Natural killer cell (primary cell): ENCODE measurements at regions not wholly inside any gene's neighbourhood (a gene's known extent, or its start where the extent isn't known, plus 50 kb on each side); places are given as distances from the start of the nearest gene placed in this dataset.

ENCODE experiments used
- ATAC-seq, 3 donors: fragments of 150-1000 bp in 2 of 3; fragments of 200-7000 bp in 1 of 3; cut with Tn5 transposase; 1 replicate in 1 of 3; 2 replicates in 2 of 3; pipeline ENCODE4 v1.10.0; 2021; ENCODE audit warnings: mild to moderate bottlenecking in 2 of 3, moderate library complexity in 2 of 3
- DNase-seq, 2 donors: peaks; one replicate each; pipeline versions ENCODE4 v3.0.0 to v3.0.0-alpha.2; 2013 to 2021; ENCODE audit warnings: mixed read lengths in 1 of 2
- H3K27ac ChIP-seq: one replicate; pipeline ENCODE4 v1.5.1; 2013; ENCODE audit warnings: mild to moderate bottlenecking, low read length
- H3K27me3 ChIP-seq: one replicate; pipeline ENCODE4 v1.6.1; 2013; ENCODE audit warnings: low read length; ENCODE audit not compliant: control insufficient read depth, insufficient read depth
- H3K36me3 ChIP-seq: one replicate; pipeline ENCODE4 v1.6.1; 2013; ENCODE audit warnings: low read length; ENCODE audit not compliant: control insufficient read depth, insufficient read depth
- H3K4me1 ChIP-seq: one replicate; pipeline ENCODE4 v1.6.1; 2013; ENCODE audit warnings: low read length; ENCODE audit not compliant: control insufficient read depth, insufficient read depth
- H3K4me3 ChIP-seq: one replicate; pipeline ENCODE4 v1.5.1; 2013; ENCODE audit warnings: low read length
- H3K9me3 ChIP-seq: one replicate; pipeline ENCODE4 v1.6.1; 2013; ENCODE audit warnings: low read length; ENCODE audit not compliant: control insufficient read depth, insufficient read depth
- H3K27ac Mint-ChIP-seq, 2 donors: one replicate each; pipeline ENCODE4 v1.8.0; 2022; ENCODE audit warnings: mild to moderate bottlenecking in 2 of 2, mixed read lengths in 2 of 2, moderate library complexity in 1 of 2
- H3K27me3 Mint-ChIP-seq, 2 donors: one replicate each; pipeline ENCODE4 v1.8.0; 2022; ENCODE audit warnings: low read depth in 2 of 2, mixed read lengths in 2 of 2
- H3K36me3 Mint-ChIP-seq: one replicate; pipeline ENCODE4 v1.8.0; 2022; ENCODE audit warnings: mixed read lengths
- H3K4me1 Mint-ChIP-seq, 2 donors: one replicate each; pipeline ENCODE4 v1.8.0; 2022; ENCODE audit warnings: mixed read lengths in 2 of 2
- H3K4me3 Mint-ChIP-seq: one replicate; pipeline ENCODE4 v1.8.0; 2022; ENCODE audit warnings: mild to moderate bottlenecking, moderate library complexity, mixed read lengths
- H3K9me3 Mint-ChIP-seq, 2 donors: one replicate each; pipeline ENCODE4 v1.8.0; 2022; ENCODE audit warnings: mixed read lengths in 2 of 2
- CTCF ChIP-seq: fragments of 200-600 bp; IDR thresholded peaks from one replicate; pipeline ENCODE4 v1.8.0; 2022; ENCODE audit warnings: antibody characterized with exemption
- WGBS: methylation state at CpG from one replicate; pipeline ENCODE4 v1.1.7; 2013; ENCODE audit warnings: missing lambda C conversion rate; ENCODE audit not compliant: insufficient coverage; 5-methylcytosine and 5-hydroxymethylcytosine counted together
- intact Hi-C: fragments of 100-400 bp; cut with micrococcal nuclease; formaldehyde crosslinking; loops from one replicate; pipeline ENCODE4 v1.14.2; 2022

GRCh38 chrX:21056622-21057021, 317.6 kb upstream of the CNKSR2 start:
- H3K4me1 ChIP-seq: no peaks in the 10 kb centered on the region
- H3K4me1 Mint-ChIP-seq: no peaks in the 10 kb centered on the region

GRCh38 chrX:21047034-21047455, 327.2 kb upstream of the CNKSR2 start:
- Mint-ChIP-seq H3K4me3 (no peak overlapping the region), H3K27me3 (no peaks in the 10 kb centered on the region), H3K36me3 (peaks cover 7% of the 10 kb centered on the region), H3K27ac (no peak overlapping the region), H3K9me3 (peaks cover 6 to 12% of the 10 kb centered on the region in 2 donors), H3K4me1 (no peaks in the 10 kb centered on the region)
- no peaks in the 10 kb centered on the region for H3K4me1 ChIP-seq
- intact Hi-C loops: no loop called here
- H3K9me3 ChIP-seq: no peaks in the 10 kb centered on the region
- H3K36me3 ChIP-seq: no peaks in the 10 kb centered on the region
- no peak overlapping the region for H3K27ac ChIP-seq
- ATAC-seq (no peak), DNase-seq (no peak)
- no peak overlapping the region for H3K4me3 ChIP-seq
- no peak for TF ChIP-seq CTCF
- H3K27me3 ChIP-seq: no peaks in the 10 kb centered on the region
- WGBS: 60% methylated on average over 1 of the region's 2 CpGs

More at GRCh38 chrX:21056622-21057021, 317.6 kb upstream of the CNKSR2 start:
- no peak overlapping the region for H3K27ac Mint-ChIP-seq
- no peaks in the 10 kb centered on the region for H3K27me3 Mint-ChIP-seq
- Histone ChIP-seq H3K27me3 (no peaks in the 10 kb centered on the region), H3K9me3 (peaks cover 4% of the 10 kb centered on the region), H3K27ac (no peak overlapping the region), H3K4me3 (no peak overlapping the region), H3K36me3 (no peaks in the 10 kb centered on the region)
- 100% methylated on average over 1 of the region's 2 CpGs for WGBS
- no peak for ATAC-seq
- no peak for DNase-seq
- peaks cover 7% of the 10 kb centered on the region for H3K36me3 Mint-ChIP-seq
- H3K4me3 Mint-ChIP-seq: no peak overlapping the region
- peaks cover 5 to 13% of the 10 kb centered on the region in 2 donors for H3K9me3 Mint-ChIP-seq
- TF ChIP-seq CTCF: no peak
- intact Hi-C loops: no loop called here

- 58% methylated on average over 1 of the region's 2 CpGs for WGBS
Observed at GRCh38 chrX:21014326-21014725, 359.9 kb upstream of the CNKSR2 start.

More at GRCh38 chrX:21014326-21014725, 359.9 kb upstream of the CNKSR2 start:
- TF ChIP-seq CTCF: no peak
- no peak for DNase-seq
- intact Hi-C loops: no loop called here
- ATAC-seq: no peak
- Histone ChIP-seq H3K4me3 (no peak overlapping the region), H3K27me3 (no peaks in the 10 kb centered on the region), H3K9me3 (no peaks in the 10 kb centered on the region), H3K4me1 (no peaks in the 10 kb centered on the region), H3K36me3 (no peaks in the 10 kb centered on the region), H3K27ac (no peak overlapping the region)
- Mint-ChIP-seq H3K27me3 (peaks cover 0 to 2% of the 10 kb centered on the region in 2 donors), H3K4me3 (no peak overlapping the region), H3K36me3 (no peaks in the 10 kb centered on the region), H3K4me1 (no peaks in the 10 kb centered on the region), H3K9me3 (peaks cover 6 to 8% of the 10 kb centered on the region in 2 donors), H3K27ac (no peak overlapping the region)
